Suppressor macrophage treated with lipopolysaccharide for 4 hours (primary cell): ENCODE measurements at regions not wholly inside any gene's neighbourhood (a gene's known extent, or its start where the extent isn't known, plus 50 kb on each side); places are given as distances from the start of the nearest gene placed in this dataset.
"Not testable (repeated sequence)": the region's sequence is repeated elsewhere in the genome, so short reads cannot be mapped to it uniquely, and the experiment has no call there.

Source experiments
- DNase-seq: peaks from one replicate; pipeline ENCODE4 v3.0.0-alpha.2; 2020

DNA sequence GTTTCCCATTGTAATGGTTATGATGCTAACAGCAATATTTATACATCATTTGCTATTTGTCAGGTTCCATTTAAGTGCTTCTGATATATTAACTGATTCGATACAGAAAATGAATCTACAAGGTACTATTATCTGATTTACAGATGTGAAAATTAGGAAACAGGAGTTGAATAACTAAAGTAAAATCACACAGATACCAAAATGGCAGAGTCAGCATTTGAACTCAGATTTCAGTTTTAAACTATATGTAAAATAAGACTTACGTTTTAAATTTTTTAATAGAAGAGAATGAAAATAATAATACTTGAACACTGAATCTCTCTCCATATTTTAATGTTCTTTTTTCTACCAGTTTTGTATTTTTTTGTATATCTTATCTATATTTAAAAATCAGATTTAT, 313.2 kb downstream of the MDFIC start:
- no peak for DNase-seq

DNA sequence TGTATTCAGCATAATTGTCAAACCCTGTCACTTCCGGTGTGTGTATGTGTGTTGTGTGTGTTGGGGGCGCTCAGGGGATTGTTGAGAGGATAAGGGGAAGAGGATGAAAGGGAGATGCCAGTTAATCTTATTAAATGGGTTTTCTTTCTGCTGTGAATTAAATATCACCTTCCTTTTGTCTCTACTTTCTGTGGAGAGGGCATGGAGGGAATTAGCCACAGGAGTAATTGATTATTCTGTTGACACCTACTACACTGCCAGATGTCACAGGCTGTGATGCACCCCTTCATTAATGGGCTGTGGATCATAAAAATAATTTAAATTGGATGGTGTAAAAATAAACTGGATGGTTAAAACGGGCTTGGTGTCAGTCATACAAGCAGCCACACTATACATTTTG, 311.9 kb downstream of the MDFIC start:
- DNase-seq = no peak

DNA sequence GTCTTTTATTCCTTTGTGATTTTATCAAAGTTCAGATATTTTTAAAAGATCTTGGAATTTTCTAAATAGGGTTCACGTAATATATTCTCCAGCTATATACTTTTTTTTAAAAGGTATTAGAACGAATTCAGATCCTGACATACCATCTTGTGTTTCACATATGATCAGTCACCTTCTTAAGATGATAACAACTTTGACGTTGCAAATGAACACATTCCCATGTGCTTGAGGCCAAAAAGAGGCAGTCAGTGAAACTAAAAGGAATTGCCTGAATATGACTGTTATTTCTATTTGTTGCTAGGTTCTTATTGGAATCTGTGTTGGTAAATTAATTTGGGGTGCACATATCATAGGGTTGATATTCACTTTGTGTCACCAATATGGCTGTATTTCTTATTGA, 310.1 kb downstream of the MDFIC start:
- DNase-seq = no peak

DNA sequence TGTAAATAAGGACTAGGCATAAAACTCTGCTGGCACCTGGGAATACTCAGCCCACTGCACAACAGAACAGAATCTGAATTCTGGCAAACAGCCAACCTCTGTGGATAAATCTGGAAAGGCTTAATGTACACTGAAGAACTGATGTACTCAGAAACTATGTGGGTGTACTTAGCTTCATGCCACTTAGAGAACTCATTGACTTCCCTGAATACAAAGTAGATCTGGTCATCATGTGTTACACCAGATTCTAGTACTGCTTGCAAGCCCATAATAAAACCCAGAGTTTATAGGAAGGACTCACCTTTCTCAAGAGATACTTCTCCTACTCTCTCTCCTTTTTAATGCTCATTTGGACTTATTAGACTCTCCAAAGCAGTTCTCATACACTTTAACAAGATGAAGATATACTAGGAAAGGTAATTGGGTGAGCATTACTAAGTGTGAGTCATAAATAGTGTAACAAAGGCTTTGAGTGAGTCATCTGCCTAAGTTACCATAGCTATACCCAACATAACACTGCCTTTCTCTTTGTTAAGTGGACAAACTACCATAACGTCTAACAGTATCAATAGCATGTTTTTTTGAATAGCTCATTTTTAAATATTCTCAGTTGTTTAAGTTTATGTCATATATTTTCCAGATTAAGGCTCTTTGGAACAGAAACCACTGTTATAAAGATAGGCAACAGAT, 309.1 kb downstream of the MDFIC start:
- DNase-seq = peak; percentile 52

DNA sequence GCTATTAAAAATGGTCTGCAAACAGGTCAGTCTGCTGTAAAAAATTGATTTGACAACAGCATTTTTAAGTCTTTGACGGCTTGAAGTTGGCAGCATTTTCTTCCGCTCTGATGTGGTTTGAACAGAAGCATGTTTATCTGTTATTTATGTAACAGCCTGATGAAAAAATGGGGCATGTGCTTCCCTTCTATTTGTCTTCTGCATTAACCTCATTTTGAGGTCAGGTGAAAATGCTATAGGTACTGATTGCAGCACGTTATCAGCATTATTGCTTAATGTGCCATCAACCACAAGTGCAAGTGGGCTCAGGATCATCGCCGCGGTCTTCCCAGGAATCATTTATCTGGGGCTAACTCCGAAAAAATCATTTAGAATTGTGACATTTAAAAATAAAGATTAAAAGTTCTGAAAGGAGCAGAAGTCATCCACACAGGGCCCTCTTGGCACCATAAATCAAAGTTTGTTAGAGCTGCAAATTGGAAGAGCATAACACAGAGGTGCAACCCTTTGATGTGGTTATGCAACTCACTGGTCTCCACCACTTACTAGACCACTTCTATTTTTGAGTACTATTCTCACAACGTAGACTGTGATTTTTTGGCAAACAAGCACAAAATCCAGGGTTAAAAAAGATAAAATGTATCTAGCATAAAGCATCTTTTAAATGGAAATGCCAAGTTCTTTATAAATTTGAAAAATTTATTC, 307.7 kb downstream of the MDFIC start:
- no peak for DNase-seq

DNA sequence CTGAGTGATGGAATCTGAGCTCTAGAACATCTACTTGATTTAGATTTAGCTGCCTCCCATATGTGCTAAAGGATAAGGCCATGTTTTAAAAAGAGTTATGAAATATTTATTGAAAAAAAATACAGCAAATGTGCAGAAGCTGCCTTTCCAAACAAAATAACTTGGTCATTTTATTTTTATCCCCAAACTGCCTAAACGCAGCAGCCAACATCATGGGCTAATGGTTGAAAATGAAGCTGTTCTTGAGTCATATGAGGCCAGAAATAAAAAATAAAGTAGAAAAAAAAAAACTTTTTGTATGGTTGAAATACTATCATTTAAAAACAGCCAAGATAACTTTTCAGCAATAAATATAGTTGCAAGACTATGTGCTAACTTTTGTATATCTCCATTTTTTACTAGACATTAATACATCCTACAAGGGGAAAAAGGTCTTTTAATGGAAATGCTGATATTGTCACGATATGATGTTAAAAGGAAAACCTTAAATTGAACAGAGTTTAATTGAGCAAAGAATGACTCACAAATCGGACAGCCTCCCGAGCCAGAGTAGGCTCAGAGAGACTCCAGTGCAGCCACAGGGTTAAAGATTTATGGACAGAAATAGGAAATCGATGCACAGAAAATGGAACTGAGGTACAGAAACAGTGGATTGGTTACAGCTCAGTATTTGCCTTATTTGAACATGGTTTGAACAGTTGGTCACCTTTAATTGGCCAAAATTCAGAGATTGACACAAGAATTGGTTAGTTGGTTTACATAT, 305.8 kb downstream of the MDFIC start:
- no peak for DNase-seq

DNA sequence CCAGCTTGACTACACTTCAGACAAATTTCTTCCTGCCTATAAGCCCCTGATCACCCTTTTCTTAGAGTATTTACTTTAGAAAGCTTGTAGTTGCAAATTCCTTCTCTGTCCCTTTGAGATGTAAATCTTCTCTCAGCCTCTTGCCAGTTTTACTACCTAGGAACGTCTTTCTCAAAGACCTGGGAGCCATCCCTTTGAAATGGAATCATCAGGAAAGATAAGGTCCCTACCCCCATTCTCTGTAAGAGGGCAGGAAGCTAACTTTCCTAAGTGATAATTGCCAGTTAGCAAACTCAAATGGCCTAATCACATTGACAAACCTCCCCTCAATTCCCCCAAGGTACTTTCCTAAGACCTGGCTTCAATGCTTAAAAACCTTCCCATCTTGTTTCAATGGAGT, 304.5 kb downstream of the MDFIC start:
- DNase-seq = no peak

DNA sequence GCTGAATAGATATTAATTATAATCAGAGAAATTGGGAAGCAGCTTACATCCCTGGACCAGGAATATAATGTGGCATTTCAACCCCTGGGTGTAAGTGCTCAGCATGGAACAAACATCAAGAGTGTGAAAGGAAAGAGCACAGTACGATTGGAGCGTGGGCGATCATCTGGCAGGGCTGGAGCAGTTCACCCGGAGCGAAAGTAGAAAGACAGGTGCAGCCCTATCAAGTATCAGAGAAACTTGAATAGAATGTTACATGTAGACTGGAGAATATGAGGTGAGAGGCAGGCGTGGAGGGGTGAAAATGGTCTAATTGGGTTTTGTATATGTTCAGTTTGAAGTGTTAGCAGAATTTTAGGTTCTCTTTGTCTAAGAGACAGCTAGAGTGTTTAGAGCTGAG, 303.0 kb downstream of the MDFIC start:
- no peak for DNase-seq

DNA sequence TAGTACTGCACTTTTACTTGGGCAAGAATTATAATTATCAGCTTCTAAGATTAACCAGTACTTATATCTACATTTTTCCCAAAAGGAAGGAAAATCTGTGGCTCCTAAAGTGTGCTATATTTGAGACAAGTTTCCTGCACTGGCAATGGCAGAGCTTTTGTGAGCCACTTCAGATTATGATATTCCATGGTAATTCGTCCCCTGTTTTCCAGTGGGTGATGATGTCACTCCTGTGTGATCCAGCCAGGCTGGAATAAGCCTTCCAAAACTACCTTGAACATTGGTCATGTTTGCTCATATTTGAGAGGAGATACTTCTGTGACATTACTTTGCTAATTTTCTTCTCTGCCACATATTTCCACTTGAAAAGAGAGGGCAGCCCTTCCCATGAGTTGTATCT, 302.1 kb downstream of the MDFIC start:
- DNase-seq = no peak

DNA sequence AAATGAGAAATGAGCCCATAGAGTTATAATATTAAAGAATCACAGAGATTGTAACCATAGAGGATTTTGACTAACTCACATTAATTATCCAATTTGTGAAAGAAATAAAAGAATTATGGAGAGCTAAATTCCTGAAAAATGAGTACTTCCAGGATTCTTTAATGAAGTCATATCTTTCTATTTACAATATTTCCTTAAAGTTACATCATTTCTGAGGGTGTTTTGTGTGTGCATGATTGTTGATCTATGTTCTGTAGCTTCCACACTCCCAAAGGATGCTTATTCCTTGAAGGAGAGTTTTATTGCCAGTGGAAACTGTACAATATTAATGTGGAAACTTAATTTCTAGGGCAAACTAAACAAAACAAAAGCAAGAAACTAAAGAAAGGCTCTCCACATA, 299.6 kb downstream of the MDFIC start:
- DNase-seq = no peak

DNA sequence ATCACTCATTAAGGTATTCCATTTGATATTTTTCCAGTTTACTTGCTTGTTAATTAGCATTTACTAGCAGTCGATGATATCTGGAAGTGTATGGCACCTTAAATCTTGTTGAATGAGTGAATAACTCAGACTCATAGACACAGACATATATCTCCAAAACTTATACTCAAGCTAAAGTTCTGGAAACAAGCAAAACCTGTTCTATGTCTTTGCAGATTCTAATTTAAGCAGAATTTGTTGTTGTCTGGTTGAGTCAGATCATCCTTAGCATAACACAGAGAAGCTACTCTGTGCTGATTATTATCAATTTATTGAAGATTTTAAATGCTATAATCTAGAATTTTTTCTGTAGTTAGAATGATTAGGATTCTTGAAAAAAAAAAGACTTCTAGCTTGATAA, 296.2 kb downstream of the MDFIC start:
- no peak for DNase-seq

DNA sequence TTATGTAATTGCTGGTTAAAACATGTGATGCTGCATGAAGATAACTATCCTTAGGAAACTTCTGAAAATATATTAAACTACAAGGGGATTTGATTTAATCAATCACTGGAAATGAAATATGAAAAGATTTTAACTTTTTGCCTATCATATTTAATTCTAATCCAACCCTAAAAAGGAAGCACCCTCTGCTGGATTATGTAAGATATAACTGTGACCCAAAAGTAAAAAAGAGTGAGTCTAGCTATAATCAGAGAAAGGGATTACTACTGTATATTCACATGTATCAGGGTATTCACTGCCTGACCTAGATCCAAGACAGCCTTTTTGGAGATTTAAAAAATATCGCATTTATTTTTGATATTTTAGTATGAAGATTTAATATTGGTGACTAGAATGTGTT, 295.5 kb downstream of the MDFIC start:
- peak; percentile 5 for DNase-seq

DNA sequence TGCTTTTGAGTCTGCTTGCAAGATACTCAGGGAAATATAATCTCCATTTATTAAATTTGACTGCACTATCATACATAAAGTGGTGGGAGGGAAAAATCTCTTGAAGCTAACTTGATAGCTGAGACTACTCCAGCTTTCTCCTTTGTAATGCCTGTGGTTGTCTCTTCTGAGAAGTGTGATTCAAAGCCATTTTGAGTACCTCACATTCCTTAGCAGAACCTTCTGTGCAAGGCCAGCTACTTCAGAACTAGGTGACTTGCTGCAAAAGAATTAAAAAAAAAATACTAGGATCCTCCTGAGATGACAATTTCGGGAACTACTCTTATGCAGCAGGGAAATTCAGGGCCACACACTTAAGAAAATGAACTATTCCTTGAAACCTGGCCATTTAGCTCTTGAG, 294.8 kb downstream of the MDFIC start:
- no peak for DNase-seq

DNA sequence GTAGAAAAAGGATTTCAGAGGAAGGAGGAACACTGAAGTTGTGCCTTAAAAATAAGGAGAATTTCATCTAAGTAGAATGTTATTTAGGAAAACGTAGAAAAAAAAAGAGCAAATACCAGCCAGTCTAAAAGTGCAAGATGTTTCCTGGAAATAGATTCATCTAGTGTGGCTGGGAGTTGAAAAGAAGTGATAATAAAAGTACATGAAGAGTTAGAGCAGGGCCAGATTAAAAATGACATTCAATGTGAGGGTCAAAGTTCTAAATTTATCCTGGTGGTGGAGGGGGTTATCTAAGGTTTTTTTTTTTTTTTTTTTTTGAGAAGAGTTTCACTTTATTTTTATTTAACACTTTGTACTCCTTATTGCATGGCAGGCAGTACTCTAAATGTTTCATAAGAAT, 289.3 kb downstream of the MDFIC start:
- DNase-seq = no peak

DNA sequence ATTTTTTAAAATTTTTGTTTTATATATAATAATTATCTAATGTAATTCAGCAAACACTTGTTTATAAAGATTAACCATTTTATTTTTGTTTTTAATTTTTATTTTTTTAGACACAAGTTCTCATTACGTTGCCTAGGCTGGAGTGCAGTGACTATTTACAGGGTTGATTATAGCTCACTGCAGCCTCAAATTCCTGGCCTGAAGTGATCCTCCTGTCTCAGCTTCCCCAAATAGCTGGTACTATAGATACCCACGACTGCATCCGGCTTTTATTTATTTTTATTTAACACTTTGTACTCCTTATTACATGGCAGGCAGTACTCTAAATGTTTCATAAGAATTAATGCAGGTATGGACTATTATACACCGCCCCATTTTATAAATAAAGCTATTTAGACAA, 288.7 kb downstream of the MDFIC start:
- DNase-seq = no peak

DNA sequence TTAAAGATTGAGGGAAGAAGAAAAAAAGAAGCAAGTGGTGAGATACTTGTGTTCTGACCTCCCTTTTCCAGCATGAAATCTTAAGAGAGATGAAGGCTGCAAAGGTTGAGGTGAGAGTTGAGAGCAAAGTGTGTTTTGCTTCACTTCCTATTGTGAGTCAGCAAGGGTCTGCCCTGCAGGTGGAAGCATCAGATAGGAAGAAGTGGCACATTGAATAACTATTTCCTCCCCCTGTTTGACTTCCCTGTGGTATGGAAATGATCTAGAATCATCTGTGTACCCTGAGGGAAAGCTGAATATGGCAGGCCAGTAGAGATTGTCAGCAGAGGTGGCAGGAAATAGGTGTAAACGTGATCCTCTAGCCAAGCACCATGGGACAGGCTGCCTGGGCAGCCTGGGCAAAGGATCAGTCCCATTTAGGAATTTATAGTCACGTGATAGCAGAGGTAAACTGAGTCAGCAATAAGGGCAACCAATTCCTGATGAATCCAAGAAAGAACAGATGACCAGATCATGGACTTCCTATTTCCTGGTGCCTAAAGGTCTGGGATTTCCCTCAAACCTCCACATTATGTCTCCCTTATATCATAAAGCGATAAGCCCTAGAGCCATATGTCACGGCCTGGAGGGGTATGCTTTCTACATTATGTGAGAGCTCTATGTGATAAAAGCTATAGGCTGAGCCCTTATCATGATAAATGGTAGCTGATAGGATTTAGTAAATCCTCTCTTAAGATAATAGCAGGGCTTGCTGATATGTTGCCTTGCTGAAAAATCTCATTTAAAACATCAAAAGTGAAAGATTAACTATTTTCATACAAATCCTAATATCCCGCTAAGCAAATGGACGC, 287.0 kb downstream of the MDFIC start:
- DNase-seq = no peak

DNA sequence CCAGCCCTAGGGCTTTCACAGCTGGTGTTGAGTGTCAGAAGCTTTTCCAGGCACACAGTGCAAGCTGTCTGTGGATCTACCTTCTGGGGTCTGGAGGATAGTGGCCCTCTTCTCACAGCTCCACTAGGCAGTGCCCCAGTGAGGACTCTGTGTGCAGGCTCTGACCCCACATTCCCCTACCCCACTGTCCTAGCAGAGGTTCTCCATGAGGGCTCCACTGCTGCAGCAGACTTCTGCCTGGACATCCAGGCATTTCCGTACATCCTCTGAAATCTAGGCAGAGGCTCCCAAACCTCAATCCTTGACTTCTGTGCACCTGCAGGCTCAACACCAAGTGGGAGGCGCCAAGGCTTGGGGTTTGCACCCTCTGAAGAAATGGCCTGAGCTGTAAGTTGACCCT, 284.5 kb downstream of the MDFIC start:
- DNase-seq = not testable (repeated sequence)

DNA sequence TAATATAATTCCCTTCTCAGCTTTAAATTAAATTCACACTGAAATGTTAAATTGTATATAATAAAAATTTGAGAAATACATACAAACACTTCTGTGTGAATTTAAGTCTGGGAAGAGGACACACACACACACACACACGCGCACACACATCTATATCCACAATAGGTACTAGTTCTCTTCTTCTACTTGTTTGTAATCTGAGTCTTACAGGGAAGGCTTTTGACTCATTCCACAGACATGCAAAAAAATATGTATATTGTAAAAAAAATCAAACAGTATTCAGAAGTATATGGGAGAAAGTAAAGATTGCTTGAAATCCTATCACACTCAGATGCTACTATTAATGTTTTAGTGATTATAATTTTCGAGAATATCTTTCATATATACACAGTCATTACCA, 276.2 kb downstream of the MDFIC start:
- DNase-seq = no peak

DNA sequence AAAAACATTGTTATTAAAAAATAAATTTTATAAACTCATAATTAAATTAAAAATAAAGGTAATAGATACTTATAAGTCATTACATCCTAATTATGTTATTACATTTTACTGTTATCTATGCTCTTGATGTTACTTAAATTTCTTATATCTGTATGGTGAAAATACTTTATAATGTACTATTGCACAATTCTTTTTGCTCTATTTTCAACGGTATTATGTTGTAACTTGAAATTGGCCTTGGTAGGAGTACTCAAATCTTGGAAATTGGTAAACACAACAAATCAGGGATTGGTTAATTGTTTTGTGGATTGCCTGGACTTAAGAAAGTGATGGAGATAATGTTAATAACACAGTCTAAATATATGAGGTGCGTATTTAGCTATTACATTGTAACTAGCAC, 273.3 kb downstream of the MDFIC start:
- no peak for DNase-seq

DNA sequence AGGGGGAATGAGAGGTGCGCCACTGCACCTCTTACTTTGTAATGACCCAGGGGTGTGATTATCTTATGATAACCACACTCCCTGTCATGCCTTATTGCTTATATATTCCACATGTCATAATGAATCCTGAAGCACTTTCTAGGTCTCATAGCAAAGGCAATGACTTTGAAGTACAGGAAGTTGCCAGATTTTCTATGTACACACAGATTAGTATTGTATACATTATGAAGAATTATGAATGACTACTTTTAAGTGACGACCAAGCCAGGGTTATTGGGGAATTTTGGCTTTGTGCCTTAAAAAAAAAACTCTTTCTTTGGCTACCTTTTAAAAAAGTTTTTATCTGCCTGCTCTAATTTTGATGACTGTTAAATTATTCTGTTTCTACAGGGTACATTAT, 269.6 kb downstream of the MDFIC start:
- DNase-seq = no peak

DNA sequence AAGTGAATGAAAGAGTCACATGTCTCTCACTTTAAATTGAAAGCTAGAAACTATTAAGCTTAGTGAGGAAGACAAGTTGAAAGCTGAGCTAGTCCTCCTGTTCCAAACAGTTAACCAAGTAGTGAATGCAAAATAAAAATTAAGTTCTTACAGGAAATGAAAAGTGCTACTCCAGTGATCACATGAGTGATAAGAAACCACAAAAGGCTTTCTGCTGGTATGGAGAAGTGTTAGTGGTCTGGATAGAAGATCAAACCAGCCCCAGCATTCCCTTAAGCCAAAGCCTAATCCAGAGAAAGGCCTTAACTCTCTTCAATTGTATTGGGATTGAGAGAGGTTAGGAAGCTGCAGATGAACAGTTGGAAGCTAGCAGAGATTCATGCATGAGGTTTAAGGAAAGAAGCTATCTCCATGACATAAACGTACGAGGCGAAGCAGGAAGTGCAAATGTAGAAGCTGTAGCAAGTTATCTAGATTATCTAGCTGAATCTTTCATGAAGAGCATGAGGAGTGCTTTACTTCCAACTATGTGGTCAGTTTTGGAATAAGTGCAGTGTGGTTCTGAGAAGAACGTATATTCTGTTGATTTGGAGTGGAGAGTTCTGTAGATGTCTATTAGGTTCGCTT, 261.6 kb downstream of the MDFIC start:
- peak; percentile 1 for DNase-seq

DNA sequence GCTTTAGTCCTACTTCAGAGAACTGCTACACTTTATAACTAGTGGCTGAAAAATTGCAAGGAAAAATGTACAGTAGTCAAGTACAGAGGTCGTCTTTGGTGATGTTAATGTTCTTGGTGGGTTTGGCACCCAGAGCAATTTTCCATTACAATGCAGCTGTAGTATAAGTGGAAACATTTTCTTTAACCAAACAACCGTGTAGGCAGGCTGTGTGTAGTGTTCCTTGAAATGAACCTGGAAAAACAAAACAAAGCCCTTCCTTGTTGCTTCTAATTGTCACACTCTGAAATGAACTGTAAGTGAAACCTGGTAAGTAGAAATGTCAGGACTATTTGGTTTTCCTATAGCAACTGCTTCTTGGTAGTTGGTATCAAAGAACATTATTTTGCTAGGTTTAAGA, 256.9 kb downstream of the MDFIC start:
- DNase-seq = no peak

DNA sequence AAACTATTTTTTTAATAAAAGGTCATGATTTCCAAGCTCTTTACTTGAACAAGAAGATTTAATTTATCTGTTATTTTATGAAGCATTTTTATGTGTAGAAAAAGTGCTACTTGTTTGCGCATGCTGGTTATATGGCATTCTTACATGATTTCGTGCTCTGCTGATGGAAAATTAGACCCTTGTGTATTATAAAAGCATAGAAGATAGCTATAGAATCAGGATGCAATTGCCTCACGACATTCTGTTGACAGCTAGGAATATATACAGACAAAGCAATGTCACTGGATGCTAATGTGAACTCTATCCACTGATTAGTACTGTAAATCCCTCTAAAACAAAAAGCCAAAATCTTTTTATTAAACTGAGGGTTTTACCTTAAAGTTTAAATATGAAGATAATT, 255.9 kb downstream of the MDFIC start:
- DNase-seq = no peak
